ENCODE measurements at regions not wholly inside any gene's neighbourhood (a gene's known extent, or its start where the extent isn't known, plus 50 kb on each side); places are given as distances from the start of the nearest gene placed in this dataset.

DNA sequence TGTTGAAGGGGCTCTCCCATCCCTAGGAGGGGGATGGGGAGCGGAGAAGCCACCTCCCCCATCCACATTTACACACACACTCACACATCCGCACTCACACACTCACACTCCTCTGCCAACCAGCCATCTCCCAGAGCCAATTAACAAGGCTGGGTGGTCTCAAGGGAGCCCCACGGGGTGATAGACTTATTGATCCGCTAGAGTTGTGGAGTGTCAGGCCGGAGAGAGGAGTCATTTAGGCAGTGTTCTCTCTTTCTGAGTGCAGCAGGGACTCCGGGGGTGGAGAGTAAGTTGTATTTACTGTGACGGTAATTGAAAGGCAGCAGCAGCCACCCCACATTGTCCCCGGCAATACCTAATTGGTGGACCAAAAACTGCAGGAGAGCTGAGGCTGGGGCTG lies 61.6 kb downstream of the KLHDC7A start:
- TF ChIP-seq, protein P1, sequence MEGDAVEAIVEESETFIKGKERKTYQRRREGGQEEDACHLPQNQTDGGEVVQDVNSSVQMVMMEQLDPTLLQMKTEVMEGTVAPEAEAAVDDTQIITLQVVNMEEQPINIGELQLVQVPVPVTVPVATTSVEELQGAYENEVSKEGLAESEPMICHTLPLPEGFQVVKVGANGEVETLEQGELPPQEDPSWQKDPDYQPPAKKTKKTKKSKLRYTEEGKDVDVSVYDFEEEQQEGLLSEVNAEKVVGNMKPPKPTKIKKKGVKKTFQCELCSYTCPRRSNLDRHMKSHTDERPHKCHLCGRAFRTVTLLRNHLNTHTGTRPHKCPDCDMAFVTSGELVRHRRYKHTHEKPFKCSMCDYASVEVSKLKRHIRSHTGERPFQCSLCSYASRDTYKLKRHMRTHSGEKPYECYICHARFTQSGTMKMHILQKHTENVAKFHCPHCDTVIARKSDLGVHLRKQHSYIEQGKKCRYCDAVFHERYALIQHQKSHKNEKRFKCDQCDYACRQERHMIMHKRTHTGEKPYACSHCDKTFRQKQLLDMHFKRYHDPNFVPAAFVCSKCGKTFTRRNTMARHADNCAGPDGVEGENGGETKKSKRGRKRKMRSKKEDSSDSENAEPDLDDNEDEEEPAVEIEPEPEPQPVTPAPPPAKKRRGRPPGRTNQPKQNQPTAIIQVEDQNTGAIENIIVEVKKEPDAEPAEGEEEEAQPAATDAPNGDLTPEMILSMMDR (IDR thresholded peaks at IDR 0.05) = no peak

DNA sequence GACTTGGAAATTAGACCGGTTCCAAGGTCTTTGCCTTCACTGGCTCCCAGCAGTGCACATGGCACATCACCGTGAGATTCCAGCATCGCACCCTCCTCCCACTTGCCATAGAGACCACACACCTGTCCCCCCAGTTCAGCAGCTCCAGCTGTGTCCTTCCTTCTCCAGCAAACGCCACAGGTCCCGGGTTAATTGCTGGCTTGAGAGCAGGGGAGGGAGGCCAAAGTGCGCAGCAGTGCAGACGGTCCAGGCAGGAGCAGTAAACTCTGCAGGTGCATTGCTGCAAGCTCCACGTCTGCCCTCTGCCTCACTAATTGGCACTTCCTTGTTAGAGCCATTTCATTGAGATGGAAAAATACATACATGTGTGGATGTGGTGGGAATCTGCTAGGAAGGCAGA lies 65.3 kb downstream of the KLHDC7A start:
- TF ChIP-seq, protein P1 (IDR thresholded peaks at IDR 0.05) = no peak

DNA sequence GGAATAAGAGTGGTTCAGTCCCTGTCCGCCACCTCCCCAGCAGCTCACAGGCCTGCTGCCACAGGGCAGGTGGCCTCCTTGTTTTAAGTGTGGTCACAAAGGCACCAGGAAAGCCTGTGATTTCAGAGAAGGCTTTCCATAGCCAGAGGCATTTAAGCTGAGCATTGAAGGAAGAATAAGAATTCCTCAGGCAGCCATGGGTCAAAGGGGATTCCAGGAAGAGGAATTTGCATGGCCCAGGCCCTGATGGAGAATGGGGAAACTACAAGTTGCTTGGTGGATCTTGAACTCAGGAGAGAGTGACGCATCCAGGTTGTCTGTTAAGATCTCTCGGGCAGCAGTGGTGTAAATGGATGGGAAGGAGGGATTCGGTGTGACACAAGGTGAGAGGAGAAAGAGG lies 66.7 kb downstream of the KLHDC7A start:
- TF ChIP-seq, protein P1 (IDR thresholded peaks at IDR 0.05) = no peak

DNA sequence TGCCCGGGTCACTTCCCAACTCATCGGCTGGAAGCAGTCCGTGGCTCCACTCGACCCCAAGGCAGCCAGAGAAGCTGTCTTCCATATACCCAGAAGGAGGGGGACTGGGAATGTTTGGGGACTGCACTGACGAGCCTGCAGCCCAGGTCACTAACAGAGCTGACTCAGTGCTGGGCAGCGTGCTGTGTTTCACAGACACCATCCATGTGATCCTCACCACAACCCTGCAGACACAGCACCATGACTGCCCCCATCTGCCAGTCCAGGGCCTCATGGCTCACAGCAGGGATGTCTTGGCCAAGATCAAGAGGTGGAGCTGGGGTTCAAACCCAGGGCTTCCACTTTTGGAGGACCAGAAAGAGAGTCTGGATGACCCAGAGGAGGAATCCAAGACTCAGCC lies 67.9 kb downstream of the KLHDC7A start:
- TF ChIP-seq, protein P1 (IDR thresholded peaks at IDR 0.05) = no peak

DNA sequence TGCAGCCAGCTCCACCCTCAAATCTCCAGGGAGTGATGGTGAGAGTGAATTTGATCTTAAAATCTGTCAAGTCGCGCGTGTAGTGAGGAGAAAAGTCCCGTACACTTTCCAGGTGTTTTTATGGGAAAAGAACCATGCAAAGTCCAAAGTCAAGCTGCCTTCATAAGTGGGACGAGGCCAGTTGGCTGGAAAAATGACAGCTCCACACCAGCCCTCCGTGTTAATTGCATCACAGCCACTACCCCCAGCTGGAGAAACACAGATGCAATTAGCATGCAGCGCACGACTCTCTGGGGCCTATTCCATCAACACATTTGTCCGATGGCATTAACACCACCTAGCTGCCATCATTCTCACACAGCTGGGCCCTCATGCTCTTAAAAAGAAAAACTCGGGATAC lies 68.4 kb downstream of the KLHDC7A start:
- TF ChIP-seq, protein P1 (IDR thresholded peaks at IDR 0.05) = no peak

DNA sequence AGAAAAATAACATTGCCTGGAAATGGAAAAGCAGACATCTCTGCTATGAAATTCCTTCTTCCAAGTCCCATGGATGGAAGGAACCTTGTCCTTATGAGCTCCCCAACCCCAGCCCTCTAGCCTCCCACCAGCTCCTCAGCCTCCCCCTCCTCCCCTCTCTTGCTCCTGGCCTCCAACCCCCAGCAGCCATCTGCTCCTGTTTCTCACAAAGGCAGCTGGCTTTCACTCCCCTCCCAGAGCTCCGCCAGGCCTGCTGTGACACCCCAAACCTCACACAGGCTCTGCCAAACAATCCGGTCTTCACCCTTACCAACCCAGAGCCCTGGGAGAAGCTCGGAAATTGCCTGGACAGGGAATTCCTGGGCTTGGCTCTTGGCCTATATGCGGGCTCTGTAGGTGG lies 69.2 kb downstream of the KLHDC7A start:
- TF ChIP-seq, protein P1 (IDR thresholded peaks at IDR 0.05) = no peak

DNA sequence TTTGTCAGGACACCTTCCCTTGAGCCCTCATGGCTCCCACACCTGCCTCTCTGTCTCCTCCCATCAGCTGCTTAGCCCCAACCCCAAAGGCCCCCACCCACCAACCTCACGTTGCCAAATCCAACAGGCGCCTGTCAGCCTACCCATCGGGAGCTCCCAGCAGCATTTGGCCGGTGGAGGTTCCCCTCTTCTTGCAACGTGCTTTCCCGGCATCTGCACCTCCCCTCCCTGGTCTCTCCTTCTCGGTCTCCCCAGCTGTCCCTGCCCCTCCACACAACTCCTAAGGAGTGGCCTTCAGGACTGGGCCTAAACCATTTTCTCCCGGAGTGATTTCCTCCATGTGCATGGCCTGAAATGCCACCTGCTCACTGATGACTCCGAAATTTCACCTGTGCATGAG lies 71.9 kb downstream of the KLHDC7A start:
- TF ChIP-seq, protein P1 (IDR thresholded peaks at IDR 0.05) = no peak

DNA sequence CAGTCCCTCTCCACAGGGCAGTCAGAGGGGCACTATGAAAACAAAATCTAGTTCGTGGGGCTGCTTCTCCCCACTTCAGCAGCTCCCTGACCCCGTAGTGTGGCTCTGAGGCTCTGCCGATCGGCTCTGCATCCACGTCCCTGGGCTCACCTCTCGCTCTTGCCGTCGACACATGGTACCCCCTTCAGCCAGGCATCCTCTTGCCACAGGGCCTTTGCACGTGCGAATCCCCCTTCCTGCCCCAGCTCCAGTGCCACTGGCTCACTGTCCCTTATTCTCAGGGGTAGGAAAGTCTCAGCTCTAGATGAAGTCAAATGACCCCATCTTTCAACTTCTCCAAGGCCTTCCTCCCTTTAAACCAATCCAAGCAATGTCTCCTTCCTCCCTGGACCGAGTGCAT lies 72.7 kb downstream of the KLHDC7A start:
- TF ChIP-seq, protein P1 (IDR thresholded peaks at IDR 0.05) = no peak

Data from LNCAP (cell line).